Gastrocnemius medialis (tissue), 4 donors: ENCODE measurements at regions not wholly inside any gene's neighbourhood (a gene's known extent, or its start where the extent isn't known, plus 50 kb on each side); places are given as distances from the start of the nearest gene placed in this dataset.

Source experiments
- ATAC-seq, 2 donors: fragments of 150-250 bp; one replicate each; pipeline ENCODE4 v1.9.1; 2016
- DNase-seq, 2 donors: peaks; one replicate each; pipeline ENCODE4 v3.0.0-alpha.2; 2019
- H3K27ac ChIP-seq, 4 donors: fragments of 200-600 bp; sonication (generic); 1 replicate in 1 of 4; 2 replicates in 3 of 4; pipeline ENCODE4 v1.5.1; 2016 to 2018; ENCODE audit warnings: mild to moderate bottlenecking in 2 of 4, moderate library complexity in 1 of 4
- H3K27me3 ChIP-seq, 3 donors: fragments of 200-600 bp; sonication (generic) in 2 of 3; 1 replicate in 1 of 3; 2 replicates in 2 of 3; pipeline versions ENCODE4 v1.5.1 to v1.6.0; 2016 to 2019; ENCODE audit warnings: mild to moderate bottlenecking in 1 of 3, moderate library complexity in 1 of 3
- H3K36me3 ChIP-seq, 2 donors: fragments of 200-600 bp; sonication (generic) in 1 of 2; one replicate each; pipeline ENCODE4 v1.5.1; 2017 to 2018
- H3K4me1 ChIP-seq, 2 donors: fragments of 200-600 bp; sonication (generic) in 1 of 2; one replicate each; pipeline ENCODE4 v1.5.1; 2016 to 2017; ENCODE audit warnings: mild to moderate bottlenecking in 2 of 2
- H3K4me3 ChIP-seq, 4 donors: fragments of 200-600 bp; sonication (generic) in 3 of 4; 1 replicate in 1 of 4; 2 replicates in 3 of 4; pipeline ENCODE4 v1.5.1; 2016 to 2019; ENCODE audit warnings: mild to moderate bottlenecking in 2 of 4
- H3K9me3 ChIP-seq, 3 donors: fragments of 200-600 bp; sonication (generic) in 2 of 3; 1 replicate in 1 of 3; 2 replicates in 2 of 3; pipeline ENCODE4 v1.5.1; 2016 to 2019
- POLR2A ChIP-seq, 2 donors: fragments of 450-650 bp; IDR thresholded peaks; one replicate each; pipeline ENCODE4 v1.6.1; 2017; ENCODE audit warnings: antibody characterized with exemption in 2 of 2, mild to moderate bottlenecking in 2 of 2, moderate library complexity in 2 of 2
- in situ Hi-C, 4 donors: fragments of 200-750 bp; cut with MboI; loops; one replicate each; pipeline versions ENCODE4 v1.15.0 to v1.8.0; 2017; ENCODE audit warnings: low sequenced_read_pairs in 4 of 4
- intact Hi-C: fragments of 100-400 bp; cut with DNase I; formaldehyde crosslinking; loops from one replicate; pipeline ENCODE4 v1.15.1; 2023; ENCODE audit warnings: low total_unique reads
- TF ChIP-seq, protein P1 (sequence below), 5 experiments: fragments of 450-650 bp in 3 of 5; fragments of 200-600 bp in 2 of 5; sonication (generic) in 2 of 5; IDR thresholded peaks in 4 of 5; conservative IDR thresholded peaks in 1 of 5; 1 replicate in 4 of 5; 2 replicates in 1 of 5; pipeline ENCODE4 v1.5.1; 2016 to 2019; ENCODE audit warnings: antibody characterized with exemption in 5 of 5, mild to moderate bottlenecking in 3 of 5, moderate library complexity in 3 of 5

- TF ChIP-seq POLR2A (IDR thresholded peaks at IDR 0.05), result no peak
- TF ChIP-seq, protein P1, sequence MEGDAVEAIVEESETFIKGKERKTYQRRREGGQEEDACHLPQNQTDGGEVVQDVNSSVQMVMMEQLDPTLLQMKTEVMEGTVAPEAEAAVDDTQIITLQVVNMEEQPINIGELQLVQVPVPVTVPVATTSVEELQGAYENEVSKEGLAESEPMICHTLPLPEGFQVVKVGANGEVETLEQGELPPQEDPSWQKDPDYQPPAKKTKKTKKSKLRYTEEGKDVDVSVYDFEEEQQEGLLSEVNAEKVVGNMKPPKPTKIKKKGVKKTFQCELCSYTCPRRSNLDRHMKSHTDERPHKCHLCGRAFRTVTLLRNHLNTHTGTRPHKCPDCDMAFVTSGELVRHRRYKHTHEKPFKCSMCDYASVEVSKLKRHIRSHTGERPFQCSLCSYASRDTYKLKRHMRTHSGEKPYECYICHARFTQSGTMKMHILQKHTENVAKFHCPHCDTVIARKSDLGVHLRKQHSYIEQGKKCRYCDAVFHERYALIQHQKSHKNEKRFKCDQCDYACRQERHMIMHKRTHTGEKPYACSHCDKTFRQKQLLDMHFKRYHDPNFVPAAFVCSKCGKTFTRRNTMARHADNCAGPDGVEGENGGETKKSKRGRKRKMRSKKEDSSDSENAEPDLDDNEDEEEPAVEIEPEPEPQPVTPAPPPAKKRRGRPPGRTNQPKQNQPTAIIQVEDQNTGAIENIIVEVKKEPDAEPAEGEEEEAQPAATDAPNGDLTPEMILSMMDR (IDR thresholded peaks at IDR 0.05 in 4 of 5, conservative IDR thresholded peaks at IDR 0.05 in 1 of 5), result no peak
- no peak for ATAC-seq
- in situ Hi-C loops (no loop called here), intact Hi-C loops (no loop called here)
- Histone ChIP-seq H3K27me3 (no peaks in the 10 kb centered on the region), H3K4me3 (no peak overlapping the region), H3K27ac (no peak overlapping the region), H3K4me1 (no peaks in the 10 kb centered on the region), H3K36me3 (no peaks in the 10 kb centered on the region), H3K9me3 (no peaks in the 10 kb centered on the region)
- no peak for DNase-seq
Observed at GRCh38 chr12:63220921-63221320, 69.9 kb upstream of the AVPR1A start.

GRCh38 chr12:63212316-63212715, 61.3 kb upstream of the AVPR1A start:
- ATAC-seq (no peak), DNase-seq (no peak)
- Histone ChIP-seq H3K36me3 (no peaks in the 10 kb centered on the region), H3K9me3 (no peaks in the 10 kb centered on the region), H3K27me3 (no peaks in the 10 kb centered on the region), H3K27ac (no peak overlapping the region), H3K4me3 (no peak overlapping the region), H3K4me1 (no peaks in the 10 kb centered on the region)
- in situ Hi-C loops (no loop called here), intact Hi-C loops (no loop called here)
- TF ChIP-seq, protein P1 (IDR thresholded peaks at IDR 0.05 in 4 of 5, conservative IDR thresholded peaks at IDR 0.05 in 1 of 5), result no peak
- no peak for TF ChIP-seq POLR2A (IDR thresholded peaks at IDR 0.05)

GRCh38 chr12:63208956-63209355, 58.0 kb upstream of the AVPR1A start:
- ATAC-seq (no peak), DNase-seq (no peak)
- no peaks in the 10 kb centered on the region for H3K9me3 ChIP-seq
- no peak overlapping the region for H3K27ac ChIP-seq
- no peak for TF ChIP-seq POLR2A (IDR thresholded peaks at IDR 0.05)
- no peak overlapping the region for H3K4me3 ChIP-seq
- intact Hi-C loops, result no loop called here
- in situ Hi-C loops, result no loop called here
- no peaks in the 10 kb centered on the region for H3K4me1 ChIP-seq
- no peaks in the 10 kb centered on the region for H3K27me3 ChIP-seq
- H3K36me3 ChIP-seq, result no peaks in the 10 kb centered on the region

DNA sequence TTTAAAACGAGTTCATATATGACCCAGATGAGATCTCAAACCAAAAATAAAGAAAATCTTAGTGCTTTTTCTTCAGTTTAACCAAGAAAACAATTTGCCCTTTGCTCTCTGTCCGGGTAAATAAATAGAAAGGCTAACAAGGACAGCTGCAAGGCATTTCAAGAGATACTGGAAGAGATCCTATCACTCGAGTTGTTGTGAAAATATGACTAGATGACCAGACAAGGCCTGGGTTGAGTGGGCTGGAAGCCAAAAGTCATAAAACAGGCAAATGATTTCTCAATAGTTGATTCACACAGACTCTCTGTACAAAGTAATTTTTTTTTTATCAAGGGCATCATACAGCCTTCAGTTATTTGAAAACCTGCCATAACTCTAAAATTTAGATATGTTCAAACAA, 55.9 kb upstream of the AVPR1A start:
- Histone ChIP-seq H3K4me3 (no peak overlapping the region), H3K27ac (no peak overlapping the region), H3K36me3 (no peaks in the 10 kb centered on the region), H3K4me1 (no peaks in the 10 kb centered on the region), H3K27me3 (no peaks in the 10 kb centered on the region), H3K9me3 (no peaks in the 10 kb centered on the region)
- in situ Hi-C loops (no loop called here), intact Hi-C loops (no loop called here)
- DNase-seq (peak; percentile 14 to 18), ATAC-seq (peak; percentile 36 to 54)
- TF ChIP-seq, protein P1 (IDR thresholded peaks at IDR 0.05 in 4 of 5, conservative IDR thresholded peaks at IDR 0.05 in 1 of 5), result no peak
- no peak for TF ChIP-seq POLR2A (IDR thresholded peaks at IDR 0.05)

- intact Hi-C loops (no loop called here), in situ Hi-C loops (no loop called here)
- Histone ChIP-seq H3K4me3 (no peak overlapping the region), H3K27me3 (no peaks in the 10 kb centered on the region), H3K27ac (no peak overlapping the region), H3K4me1 (no peaks in the 10 kb centered on the region), H3K9me3 (no peaks in the 10 kb centered on the region), H3K36me3 (no peaks in the 10 kb centered on the region)
- no peak for TF ChIP-seq POLR2A (IDR thresholded peaks at IDR 0.05)
- TF ChIP-seq, protein P1 (IDR thresholded peaks at IDR 0.05 in 4 of 5, conservative IDR thresholded peaks at IDR 0.05 in 1 of 5), result no peak
- ATAC-seq (no peak), DNase-seq (no peak)
Observed at GRCh38 chr12:63206494-63206893, 55.5 kb upstream of the AVPR1A start.
